Parathyroid adenoma (tissue), 2 donors: ENCODE measurements at regions not wholly inside any gene's neighbourhood (a gene's known extent, or its start where the extent isn't known, plus 50 kb on each side); places are given as distances from the start of the nearest gene placed in this dataset.

Experiments
- H2AFZ ChIP-seq: fragments of 300-600 bp; sonication (generic); one replicate; pipeline ENCODE4 v1.7.0; 2017; ENCODE audit warnings: antibody characterized with exemption, mild to moderate bottlenecking
- H3K27ac ChIP-seq: fragments of 300-600 bp; sonication (generic); one replicate; pipeline ENCODE4 v1.7.0; 2017
- H3K27me3 ChIP-seq: fragments of 300-600 bp; sonication (generic); one replicate; pipeline ENCODE4 v1.7.0; 2017; ENCODE audit warnings: low read length; ENCODE audit not compliant: control insufficient read depth, insufficient read depth
- H3K36me3 ChIP-seq: fragments of 300-600 bp; sonication (generic); one replicate; pipeline ENCODE4 v1.7.0; 2017; ENCODE audit warnings: low read length; ENCODE audit not compliant: control insufficient read depth, insufficient read depth
- H3K4me1 ChIP-seq: fragments of 300-600 bp; sonication (generic); one replicate; pipeline ENCODE4 v1.7.0; 2017; ENCODE audit warnings: control low read depth
- H3K4me2 ChIP-seq: fragments of 300-600 bp; sonication (generic); one replicate; pipeline ENCODE4 v1.7.0; 2017; ENCODE audit warnings: low read length
- H3K4me3 ChIP-seq: fragments of 300-600 bp; sonication (generic); one replicate; pipeline ENCODE4 v1.7.0; 2017; ENCODE audit warnings: low read depth, low read length
- H3K79me2 ChIP-seq: fragments of 300-600 bp; sonication (generic); one replicate; pipeline ENCODE4 v1.7.0; 2017; ENCODE audit warnings: control low read depth
- H3K9ac ChIP-seq: fragments of 300-600 bp; sonication (generic); one replicate; pipeline ENCODE4 v1.7.0; 2017; ENCODE audit warnings: mild to moderate bottlenecking
- H3K9me3 ChIP-seq: fragments of 300-600 bp; sonication (generic); one replicate; pipeline ENCODE4 v1.7.0; 2017; ENCODE audit warnings: low read length; ENCODE audit not compliant: control insufficient read depth
- TF ChIP-seq, protein P1 (sequence below): fragments of 300-600 bp; sonication (generic); IDR thresholded peaks from one replicate; pipeline ENCODE4 v1.7.0; 2017; ENCODE audit warnings: antibody characterized with exemption, mild to moderate bottlenecking
- donor health status: primary hyperparathyroidism.

DNA sequence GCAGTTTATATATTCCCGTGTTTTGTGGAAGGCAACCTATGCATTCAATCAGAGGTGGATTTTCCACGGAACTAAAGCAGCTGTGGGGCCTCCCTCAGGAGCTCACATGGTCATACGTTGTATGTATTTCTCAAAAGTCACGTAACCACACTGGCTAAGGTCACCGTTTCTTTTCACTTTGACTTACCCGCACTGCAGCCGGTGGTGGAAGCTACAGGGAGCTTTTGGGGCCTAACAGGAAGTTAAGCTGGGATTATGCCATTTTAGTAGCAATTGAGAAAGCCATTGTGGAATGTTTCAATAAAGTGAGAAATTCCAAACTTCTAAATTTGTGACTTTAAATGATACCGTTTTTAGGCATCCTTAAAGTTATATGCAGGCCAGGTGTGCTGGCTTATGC is 111.2 kb upstream of the KLF6 start:
- TF ChIP-seq, protein P1, sequence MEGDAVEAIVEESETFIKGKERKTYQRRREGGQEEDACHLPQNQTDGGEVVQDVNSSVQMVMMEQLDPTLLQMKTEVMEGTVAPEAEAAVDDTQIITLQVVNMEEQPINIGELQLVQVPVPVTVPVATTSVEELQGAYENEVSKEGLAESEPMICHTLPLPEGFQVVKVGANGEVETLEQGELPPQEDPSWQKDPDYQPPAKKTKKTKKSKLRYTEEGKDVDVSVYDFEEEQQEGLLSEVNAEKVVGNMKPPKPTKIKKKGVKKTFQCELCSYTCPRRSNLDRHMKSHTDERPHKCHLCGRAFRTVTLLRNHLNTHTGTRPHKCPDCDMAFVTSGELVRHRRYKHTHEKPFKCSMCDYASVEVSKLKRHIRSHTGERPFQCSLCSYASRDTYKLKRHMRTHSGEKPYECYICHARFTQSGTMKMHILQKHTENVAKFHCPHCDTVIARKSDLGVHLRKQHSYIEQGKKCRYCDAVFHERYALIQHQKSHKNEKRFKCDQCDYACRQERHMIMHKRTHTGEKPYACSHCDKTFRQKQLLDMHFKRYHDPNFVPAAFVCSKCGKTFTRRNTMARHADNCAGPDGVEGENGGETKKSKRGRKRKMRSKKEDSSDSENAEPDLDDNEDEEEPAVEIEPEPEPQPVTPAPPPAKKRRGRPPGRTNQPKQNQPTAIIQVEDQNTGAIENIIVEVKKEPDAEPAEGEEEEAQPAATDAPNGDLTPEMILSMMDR = no peak
- H3K4me1 ChIP-seq = peaks cover 11% of the 10 kb centered on the region

GRCh38 chr10:3895045-3895631 is 110.1 kb upstream of the KLF6 start:
- H3K4me3 ChIP-seq = no peak overlapping the region
- H3K27ac ChIP-seq = no peak overlapping the region
- H3K4me1 ChIP-seq = peaks cover 11% of the 10 kb centered on the region
- H3K9ac ChIP-seq = no peak overlapping the region
- H3K4me2 ChIP-seq = no peak overlapping the region
- TF ChIP-seq, protein P1 = no peak
- H3K9me3 ChIP-seq = no peaks in the 10 kb centered on the region
- H3K36me3 ChIP-seq = no peaks in the 10 kb centered on the region
- no peaks in the 10 kb centered on the region for H3K27me3 ChIP-seq
- H3K79me2 ChIP-seq = no peaks in the 10 kb centered on the region
- H2AFZ ChIP-seq = no peak overlapping the region

More for the DNA sequence above, 111.2 kb upstream of the KLF6 start:
- Histone ChIP-seq H3K4me2 (no peak overlapping the region), H3K27ac (no peak overlapping the region), H3K9ac (no peak overlapping the region), H3K27me3 (no peaks in the 10 kb centered on the region), H3K36me3 (no peaks in the 10 kb centered on the region), H3K4me3 (no peak overlapping the region), H3K79me2 (no peaks in the 10 kb centered on the region), H3K9me3 (no peaks in the 10 kb centered on the region), H2AFZ (no peak overlapping the region)

DNA sequence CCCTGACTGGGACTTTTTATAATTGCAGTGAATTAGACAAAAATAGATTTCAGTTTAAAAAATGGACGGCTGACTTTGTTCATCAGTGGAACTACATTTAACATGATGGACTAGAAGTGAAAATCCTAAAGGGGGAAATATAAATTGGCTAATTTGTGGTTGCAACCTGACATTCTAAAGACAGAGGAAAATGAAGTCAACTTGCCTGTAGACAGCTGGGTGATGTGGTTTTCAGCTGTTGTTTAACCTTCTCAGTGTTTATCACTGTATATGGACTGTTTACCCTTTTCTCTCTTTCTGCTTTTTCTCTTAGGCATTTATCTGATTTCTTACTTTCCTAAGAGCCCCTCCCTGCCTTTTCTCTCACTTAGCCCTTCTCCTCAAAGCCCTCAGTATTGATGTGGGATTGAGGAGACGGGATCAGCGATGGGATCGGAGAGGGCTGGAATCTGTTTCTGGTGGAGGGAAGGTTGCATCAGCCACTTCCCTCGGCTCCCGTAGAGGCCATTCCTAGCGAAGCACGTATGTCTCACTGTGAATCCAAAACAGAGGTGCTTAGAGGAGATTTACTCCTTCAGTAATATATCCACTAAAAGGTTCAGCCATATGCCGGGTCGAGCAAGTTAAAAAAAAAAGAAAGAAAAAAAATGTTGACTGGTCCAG is 109.0 kb upstream of the KLF6 start:
- Histone ChIP-seq H3K9me3 (no peaks in the 10 kb centered on the region), H3K4me2 (no peak overlapping the region), H3K79me2 (no peaks in the 10 kb centered on the region), H3K4me3 (no peak overlapping the region), H3K27ac (no peak overlapping the region), H3K4me1 (peaks cover 11% of the 10 kb centered on the region), H2AFZ (no peak overlapping the region), H3K36me3 (no peaks in the 10 kb centered on the region), H3K27me3 (no peaks in the 10 kb centered on the region), H3K9ac (no peak overlapping the region)
- TF ChIP-seq, protein P1 = no peak

- peaks cover 8% of the 10 kb centered on the region for H3K4me1 ChIP-seq
- no peaks in the 10 kb centered on the region for H3K27me3 ChIP-seq
- H3K79me2 ChIP-seq = no peaks in the 10 kb centered on the region
- H3K27ac ChIP-seq = no peak overlapping the region
- no peak overlapping the region for H3K9ac ChIP-seq
- H2AFZ ChIP-seq = peak overlapping the region; percentile 47
- H3K4me3 ChIP-seq = no peak overlapping the region
- TF ChIP-seq, protein P1 = no peak
- H3K36me3 ChIP-seq = no peaks in the 10 kb centered on the region
- H3K4me2 ChIP-seq = no peak overlapping the region
- no peaks in the 10 kb centered on the region for H3K9me3 ChIP-seq
Measured at GRCh38 chr10:3892440-3893425, 107.7 kb upstream of the KLF6 start.
